GM12878 (cell line): ENCODE measurements at regions not wholly inside any gene's neighbourhood (a gene's known extent, or its start where the extent isn't known, plus 50 kb on each side); places are given as distances from the start of the nearest gene placed in this dataset.

ENCODE experiments used
- ATAC-seq: fragments of 200-7000 bp; cut with Tn5 transposase; 3 replicates; pipeline ENCODE4 v1.9.1; 2020; ENCODE audit warnings: mild to moderate bottlenecking, moderate library complexity
- BruUV-seq: library from RNA; stranded (reverse); fragments of 400-500 nt; replicated peaks from 2 replicates; lab custom pipeline; 2021; lab: Mats Ljungman, UMichigan
- CTCF ChIA-PET: fragments of 300-600 bp; sonication (Branson Sonifier 250); formaldehyde crosslinking; extraction: SDS; loops from one replicate; lab custom pipeline; 2021; ENCODE audit warnings: inconsistent platforms; lab: Yijun Ruan, JAX
- POLR2A ChIA-PET: fragments of 350-600 bp; formaldehyde crosslinking; extraction: SDS; loops from one replicate; lab custom pipeline; 2021; ENCODE audit warnings: inconsistent platforms; lab: Charles Lee
- RAD21 ChIA-PET: fragments of 300-600 bp; sonication (Branson Sonifier 250); formaldehyde crosslinking; loops from one replicate; lab custom pipeline; 2023; ENCODE audit warnings: antibody characterized with exemption; ENCODE audit not compliant: unreplicated experiment; lab: Charles Lee
- SMC1A ChIA-PET: fragments of 300-600 bp; sonication (Branson Sonifier 250); formaldehyde crosslinking; loops from one replicate; lab custom pipeline; 2023; ENCODE audit not compliant: unreplicated experiment, uncharacterized antibody; lab: Charles Lee
- DNase-seq: peaks from one replicate; pipeline ENCODE4 v3.0.0-alpha.2; 2011; ENCODE audit warnings: low read depth, low spot score
- FAIRE-seq: peaks from 3 replicates; lab custom pipeline; 2011; peaks lifted over from hg19 to GRCh38; lab: Jason Lieb, UNC
- H2AFZ ChIP-seq: 2 replicates; pipeline ENCODE4 v1.6.0; 2011; ENCODE audit warnings: low read depth, low read length, control low read depth; ENCODE audit not compliant: control insufficient read depth
- H3K27ac ChIP-seq: 2 replicates; pipeline ENCODE4 v1.5.1; 2011; ENCODE audit warnings: control low read depth; ENCODE audit not compliant: control insufficient read depth, insufficient read depth
- H3K27me3 ChIP-seq, 2 experiments: replicated peaks in 1 of 2; 2 replicates each; pipeline versions ENCODE4 v1.6.0 to v1.6.1; 2011; ENCODE audit warnings: low read length in 1 of 2; ENCODE audit not compliant: control insufficient read depth in 2 of 2, insufficient read depth in 2 of 2
- H3K36me3 ChIP-seq, 2 experiments: 2 replicates each; pipeline ENCODE4 v1.5.1; 2011; ENCODE audit warnings: low read length in 1 of 2; ENCODE audit not compliant: control insufficient read depth in 2 of 2, insufficient read depth in 2 of 2
- H3K4me1 ChIP-seq: 2 replicates; pipeline ENCODE4 v1.6.1; 2011; ENCODE audit warnings: mild to moderate bottlenecking, low read length, moderate library complexity, mixed read lengths; ENCODE audit not compliant: control insufficient read depth, insufficient read depth
- H3K4me2 ChIP-seq: 2 replicates; pipeline ENCODE4 v1.6.0; 2011; ENCODE audit warnings: control low read depth; ENCODE audit not compliant: control insufficient read depth, insufficient read depth
- H3K4me3 ChIP-seq: fragments of 200-600 bp; sonication (generic); 2 replicates; pipeline ENCODE4 v1.5.1; 2016
- H3K79me2 ChIP-seq: 2 replicates; pipeline ENCODE4 v1.6.0; 2011; ENCODE audit warnings: low read length; ENCODE audit not compliant: control insufficient read depth, insufficient read depth
- H3K9ac ChIP-seq: 2 replicates; pipeline ENCODE4 v1.8.0; 2011; ENCODE audit warnings: low read length, control low read depth, mixed read lengths; ENCODE audit not compliant: control insufficient read depth, insufficient read depth
- H3K9me3 ChIP-seq: replicated peaks from 3 replicates; pipeline ENCODE4 v1.5.1; 2011; ENCODE audit warnings: mild to moderate bottlenecking, low read length; ENCODE audit not compliant: control insufficient read depth, insufficient read depth
- H4K20me1 ChIP-seq: 2 replicates; pipeline ENCODE4 v1.6.0; 2011; ENCODE audit not compliant: control insufficient read depth, insufficient read depth
- BACH1 ChIP-seq: fragments of 450-650 bp; IDR thresholded peaks from 2 replicates; pipeline ENCODE4 v1.6.1; 2017; ENCODE audit warnings: mild to moderate bottlenecking, borderline replicate concordance
- DPF2 ChIP-seq: fragments of 450-650 bp; IDR thresholded peaks from 2 replicates; pipeline ENCODE4 v1.6.1; 2017; ENCODE audit warnings: mild to moderate bottlenecking
- PAX5 ChIP-seq: IDR thresholded peaks from 2 replicates; pipeline ENCODE4 v1.6.1; 2011; ENCODE audit warnings: low read depth, low read length, borderline replicate concordance
- PAX8 ChIP-seq: fragments of 450-650 bp; IDR thresholded peaks from 2 replicates; pipeline ENCODE4 v1.6.1; 2017; ENCODE audit warnings: mild to moderate bottlenecking, moderate library complexity
- POLR2A ChIP-seq: IDR thresholded peaks from 2 replicates; pipeline ENCODE4 v1.6.1; 2011; ENCODE audit warnings: low read depth, mild to moderate bottlenecking, low read length
- SIN3A ChIP-seq: IDR thresholded peaks from 2 replicates; pipeline ENCODE4 v1.6.1; 2012; ENCODE audit warnings: low read depth, low read length, improper control_type of control experiment
- TARDBP ChIP-seq: IDR thresholded peaks from 2 replicates; pipeline ENCODE4 v1.6.1; 2016; ENCODE audit warnings: borderline replicate concordance
- WGBS: methylation state at CpG from one replicate; pipeline ENCODE4 v1.1.6; 2016; ENCODE audit warnings: low lambda C conversion rate; ENCODE audit not compliant: insufficient replicate concordance, insufficient coverage; ENCODE audit errors: missing lambda C conversion rate; 5-methylcytosine and 5-hydroxymethylcytosine counted together
- in situ Hi-C: fragments of 300-500 bp; cut with MboI; formaldehyde crosslinking; loops from 9 replicates; pipeline ENCODE4 v1.14.3; 2018; ENCODE audit warnings: mixed read lengths
- intact Hi-C: fragments of 100-400 bp; cut with micrococcal nuclease; formaldehyde crosslinking; loops from one replicate; pipeline ENCODE4 v1.14.2; 2022; ENCODE audit not compliant: unreplicated experiment
- TF ChIP-seq, protein P1 (sequence below): fragments of 450-650 bp; conservative IDR thresholded peaks from 2 replicates; pipeline ENCODE4 v1.6.1; 2017; ENCODE audit warnings: mild to moderate bottlenecking, moderate library complexity

DNA sequence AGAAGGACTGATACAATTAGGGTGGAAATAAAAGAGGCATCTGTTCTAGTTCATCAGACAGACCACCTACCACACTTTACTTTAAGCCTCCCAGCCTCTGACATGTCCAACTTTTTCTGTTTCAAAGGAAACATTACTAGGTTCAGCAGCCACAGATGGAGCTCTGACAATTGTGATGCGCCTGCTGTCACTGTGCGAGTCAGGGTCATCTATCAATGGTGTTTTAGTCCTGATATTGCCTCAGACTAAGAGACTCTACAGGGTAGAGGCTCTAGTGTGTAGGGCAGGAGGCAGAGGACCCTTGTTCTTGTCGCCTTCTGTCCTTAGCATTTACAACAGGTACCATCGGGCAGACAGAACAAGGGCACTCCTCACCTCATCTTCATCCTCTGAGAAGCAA, 685.0 kb upstream of the SGCG start:
- WGBS, result 71% methylated on average over 4 of the region's 4 CpGs
- in situ Hi-C loops, result no loop called here
- TF ChIP-seq DPF2, result no peak
- TF ChIP-seq PAX8, result no peak
- TF ChIP-seq PAX5, result no peak
- TF ChIP-seq, protein P1, sequence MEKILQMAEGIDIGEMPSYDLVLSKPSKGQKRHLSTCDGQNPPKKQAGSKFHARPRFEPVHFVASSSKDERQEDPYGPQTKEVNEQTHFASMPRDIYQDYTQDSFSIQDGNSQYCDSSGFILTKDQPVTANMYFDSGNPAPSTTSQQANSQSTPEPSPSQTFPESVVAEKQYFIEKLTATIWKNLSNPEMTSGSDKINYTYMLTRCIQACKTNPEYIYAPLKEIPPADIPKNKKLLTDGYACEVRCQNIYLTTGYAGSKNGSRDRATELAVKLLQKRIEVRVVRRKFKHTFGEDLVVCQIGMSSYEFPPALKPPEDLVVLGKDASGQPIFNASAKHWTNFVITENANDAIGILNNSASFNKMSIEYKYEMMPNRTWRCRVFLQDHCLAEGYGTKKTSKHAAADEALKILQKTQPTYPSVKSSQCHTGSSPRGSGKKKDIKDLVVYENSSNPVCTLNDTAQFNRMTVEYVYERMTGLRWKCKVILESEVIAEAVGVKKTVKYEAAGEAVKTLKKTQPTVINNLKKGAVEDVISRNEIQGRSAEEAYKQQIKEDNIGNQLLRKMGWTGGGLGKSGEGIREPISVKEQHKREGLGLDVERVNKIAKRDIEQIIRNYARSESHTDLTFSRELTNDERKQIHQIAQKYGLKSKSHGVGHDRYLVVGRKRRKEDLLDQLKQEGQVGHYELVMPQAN, result no peak
- TF ChIP-seq TARDBP, result no peak
- TF ChIP-seq BACH1, result no peak
- no peak for TF ChIP-seq POLR2A
- no peak for TF ChIP-seq SIN3A
- Histone ChIP-seq H3K36me3 (no peaks in the 10 kb centered on the region), H3K79me2 (no peaks in the 10 kb centered on the region), H3K4me3 (no peak overlapping the region), H3K4me2 (no peak overlapping the region), H3K9me3 (no peaks in the 10 kb centered on the region; the same call in 2 of the 3 replicates), H3K27ac (no peak overlapping the region), H3K4me1 (no peaks in the 10 kb centered on the region), H2AFZ (no peak overlapping the region), H4K20me1 (no peaks in the 10 kb centered on the region), H3K27me3 (no peaks in the 10 kb centered on the region), H3K9ac (no peak overlapping the region)
- no peak for DNase-seq
- ChIA-PET POLR2A (no interaction called here), SMC1A (no interaction called here), RAD21 (no interaction called here), CTCF (no interaction called here)
- intact Hi-C loops, result no loop called here
- no peak for FAIRE-seq
- no peak for ATAC-seq
- BruUV-seq, result no TSS peak
